ENCODE measurements at regions not wholly inside any gene's neighbourhood (a gene's known extent, or its start where the extent isn't known, plus 50 kb on each side); places are given as distances from the start of the nearest gene placed in this dataset.

DNA sequence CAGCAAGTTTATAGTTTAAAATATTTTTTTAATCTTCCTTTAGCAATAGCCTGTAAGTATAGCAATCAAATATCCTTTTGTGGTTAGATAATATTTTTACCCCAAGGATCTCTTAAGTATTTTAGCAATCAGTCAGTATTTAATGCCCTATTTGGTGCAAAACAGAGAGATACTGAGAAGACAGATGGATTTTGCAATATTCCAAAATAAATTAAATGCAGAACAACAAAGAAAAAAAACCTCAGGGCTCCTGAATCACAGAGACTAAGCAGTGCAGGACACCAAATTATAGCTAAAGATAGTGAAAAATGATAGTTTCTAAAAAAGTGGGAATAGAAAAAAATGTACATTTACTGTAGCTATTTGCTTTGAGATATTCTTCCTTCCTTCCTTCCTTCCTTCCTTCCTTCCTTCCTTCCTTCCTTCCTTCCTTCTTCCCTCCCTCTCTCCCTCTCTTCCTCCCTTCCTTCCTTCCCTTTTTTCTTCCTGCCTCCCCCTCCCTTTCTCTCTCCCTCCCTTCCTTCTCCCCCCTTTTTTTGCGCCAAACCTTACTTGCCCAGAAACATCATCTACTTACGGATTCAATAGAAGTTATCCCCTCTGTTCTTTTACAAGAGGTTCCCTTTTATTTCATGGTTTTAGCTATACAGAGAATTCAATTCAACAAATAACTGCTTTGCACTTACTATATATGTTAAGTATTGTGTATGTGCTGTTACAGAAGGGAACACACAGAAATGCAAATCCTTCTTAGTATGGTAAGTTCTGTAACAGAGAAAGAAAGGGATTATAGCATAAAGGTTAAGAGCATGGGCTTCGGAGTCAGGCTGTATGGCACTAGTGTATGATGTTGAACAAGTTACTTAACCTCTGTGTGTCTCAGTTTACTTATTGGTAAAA, 219.0 kb downstream of the CPE start:
- TF ChIP-seq SRF (IDR thresholded peaks at IDR 0.05; ENCODE audit: low read depth) = no peak
- TF ChIP-seq EGR1 (IDR thresholded peaks at IDR 0.05; ENCODE audit: low read depth) = no peak
- no peak for TF ChIP-seq ZFX (IDR thresholded peaks at IDR 0.05)
- TF ChIP-seq RAD21 (IDR thresholded peaks at IDR 0.05; ENCODE audit: low read depth) = no peak
- TF ChIP-seq, protein P1, sequence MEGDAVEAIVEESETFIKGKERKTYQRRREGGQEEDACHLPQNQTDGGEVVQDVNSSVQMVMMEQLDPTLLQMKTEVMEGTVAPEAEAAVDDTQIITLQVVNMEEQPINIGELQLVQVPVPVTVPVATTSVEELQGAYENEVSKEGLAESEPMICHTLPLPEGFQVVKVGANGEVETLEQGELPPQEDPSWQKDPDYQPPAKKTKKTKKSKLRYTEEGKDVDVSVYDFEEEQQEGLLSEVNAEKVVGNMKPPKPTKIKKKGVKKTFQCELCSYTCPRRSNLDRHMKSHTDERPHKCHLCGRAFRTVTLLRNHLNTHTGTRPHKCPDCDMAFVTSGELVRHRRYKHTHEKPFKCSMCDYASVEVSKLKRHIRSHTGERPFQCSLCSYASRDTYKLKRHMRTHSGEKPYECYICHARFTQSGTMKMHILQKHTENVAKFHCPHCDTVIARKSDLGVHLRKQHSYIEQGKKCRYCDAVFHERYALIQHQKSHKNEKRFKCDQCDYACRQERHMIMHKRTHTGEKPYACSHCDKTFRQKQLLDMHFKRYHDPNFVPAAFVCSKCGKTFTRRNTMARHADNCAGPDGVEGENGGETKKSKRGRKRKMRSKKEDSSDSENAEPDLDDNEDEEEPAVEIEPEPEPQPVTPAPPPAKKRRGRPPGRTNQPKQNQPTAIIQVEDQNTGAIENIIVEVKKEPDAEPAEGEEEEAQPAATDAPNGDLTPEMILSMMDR (IDR thresholded peaks at IDR 0.05 in 2 of 3, conservative IDR thresholded peaks at IDR 0.05 in 1 of 3; ENCODE audit: borderline replicate concordance in 1 of 3, insufficient read depth in 1 of 3, low read depth in 2 of 3, low read length in 2 of 3) = no peak
- TF ChIP-seq YY1 (IDR thresholded peaks at IDR 0.05; ENCODE audit: extremely low read depth, insufficient replicate concordance, low read depth, low read length) = no peak
- TF ChIP-seq SIN3A (IDR thresholded peaks at IDR 0.05; ENCODE audit: low read depth) = no peak
- no peak for TF ChIP-seq SP1 (IDR thresholded peaks at IDR 0.05; ENCODE audit: low read depth)
- TF ChIP-seq POLR2AphosphoS5 (IDR thresholded peaks at IDR 0.05; ENCODE audit: low read depth, low read length) = no peak
- TF ChIP-seq ELF1 (IDR thresholded peaks at IDR 0.05; ENCODE audit: borderline replicate concordance, low read depth) = no peak
- TF ChIP-seq EZH2 (IDR thresholded peaks at IDR 0.05) = no peak
- H3K9me3 ChIP-seq (ENCODE audit: control insufficient read depth in 1 of 2, insufficient read depth in 1 of 2, low read depth in 1 of 2, low read length in 2 of 2) = no peaks in the 10 kb centered on the region
- no peaks in the 10 kb centered on the region for H3K4me1 ChIP-seq (ENCODE audit: control insufficient read depth in 1 of 2, insufficient read depth in 2 of 2, low read length in 2 of 2)
- H3K79me2 ChIP-seq (ENCODE audit: insufficient read depth, low read length) = no peaks in the 10 kb centered on the region
- H2AFZ ChIP-seq (ENCODE audit: low read depth, low read length, poor library complexity, severe bottlenecking) = no peak overlapping the region
- H3K9ac ChIP-seq (ENCODE audit: low read length) = no peak overlapping the region
- ChIA-PET POLR2A (no interaction called here), CTCF (no interaction called here), RAD21 (ENCODE audit: low non-redundant PET in 1 of 2, low total read pairs in 2 of 2, uncharacterized antibody in 2 of 2, unreplicated experiment in 2 of 2) (no interaction called here)
- no peaks in the 10 kb centered on the region for H3K9me2 ChIP-seq (ENCODE audit: insufficient read depth)
- ATAC-seq = no peak
- H4K20me1 ChIP-seq (ENCODE audit: insufficient read depth) = no peaks in the 10 kb centered on the region
- no peak for DNase-seq (ENCODE audit: low read depth, low spot score)
- no TSS peak for BruUV-seq (replicated peaks)
- no peak overlapping the region for H3K4me3 ChIP-seq (replicated peaks in 1 of 2; ENCODE audit: low read depth in 1 of 2, low read length in 2 of 2)
- H3K36me3 ChIP-seq (ENCODE audit: control insufficient read depth in 1 of 2, insufficient read depth in 2 of 2, low read length in 2 of 2) = no peaks in the 10 kb centered on the region
- no peaks in the 10 kb centered on the region for H3K27me3 ChIP-seq (ENCODE audit: insufficient read depth, low read length)
- H3K27ac ChIP-seq (ENCODE audit: low read depth, low read length) = no peak overlapping the region
- intact Hi-C loops (cut with micrococcal nuclease) = no loop called here
- H3K4me2 ChIP-seq (ENCODE audit: low read length) = no peak overlapping the region
